Gastroesophageal sphincter (tissue), 4 donors: ENCODE measurements at regions not wholly inside any gene's neighbourhood (a gene's known extent, or its start where the extent isn't known, plus 50 kb on each side); places are given as distances from the start of the nearest gene placed in this dataset.
"Not testable (repeated sequence)": the region's sequence is repeated elsewhere in the genome, so short reads cannot be mapped to it uniquely, and the experiment has no call there.

Experiments used
- ATAC-seq: fragments of 150-250 bp; one replicate; pipeline ENCODE4 v1.9.1; 2016; ENCODE audit warnings: mild to moderate bottlenecking, moderate library complexity
- H3K27ac ChIP-seq, 4 donors: fragments of 200-600 bp; sonication (generic) in 3 of 4; 1 replicate in 3 of 4; 2 replicates in 1 of 4; pipeline ENCODE4 v1.5.1; 2016 to 2019
- H3K27me3 ChIP-seq: fragments of 200-600 bp; sonication (generic); one replicate; pipeline ENCODE4 v1.5.1; 2019
- H3K36me3 ChIP-seq, 2 donors: fragments of 200-600 bp; sonication (generic); one replicate each; pipeline ENCODE4 v1.5.1; 2019; ENCODE audit warnings: control low read depth in 1 of 2
- H3K4me1 ChIP-seq, 3 donors: fragments of 200-600 bp; sonication (generic); 1 replicate in 2 of 3; 2 replicates in 1 of 3; pipeline ENCODE4 v1.5.1; 2016 to 2019; ENCODE audit warnings: control low read depth in 2 of 3
- H3K4me3 ChIP-seq, 2 donors: fragments of 200-600 bp; sonication (generic); one replicate each; pipeline ENCODE4 v1.5.1; 2019; ENCODE audit warnings: mild to moderate bottlenecking in 1 of 2, moderate library complexity in 1 of 2
- H3K9me3 ChIP-seq, 3 donors: fragments of 200-600 bp; sonication (generic); one replicate each; pipeline ENCODE4 v1.5.1; 2017 to 2019; ENCODE audit warnings: control low read depth in 2 of 3
- EP300 ChIP-seq: sonication (generic); formaldehyde crosslinking; IDR thresholded peaks from one replicate; pipeline ENCODE4 v1.6.1; 2017; ENCODE audit warnings: antibody characterized with exemption, mild to moderate bottlenecking
- POLR2A ChIP-seq, 2 donors: fragments of 450-650 bp; IDR thresholded peaks; one replicate each; pipeline ENCODE4 v1.6.1; 2017; ENCODE audit warnings: antibody characterized with exemption in 2 of 2, mild to moderate bottlenecking in 2 of 2, moderate library complexity in 1 of 2
- POLR2AphosphoS5 ChIP-seq: sonication (generic); formaldehyde crosslinking; IDR thresholded peaks from one replicate; pipeline ENCODE4 v1.6.1; 2017; ENCODE audit warnings: antibody characterized with exemption
- WGBS, 2 donors: methylation state at CpG; one replicate each; pipeline ENCODE4 v1.1.5; 2018; ENCODE audit warnings: low coverage in 1 of 2; 5-methylcytosine and 5-hydroxymethylcytosine counted together
- small RNA-seq, 4 donors: library from RNA; depleted of rRNA; stranded (forward); fragments of <200 nt; gene quantifications; one replicate each; pipeline ENCODE3, GENCODE V24; 2016
- TF ChIP-seq, protein P1 (sequence below), 4 experiments: fragments of 200-600 bp in 2 of 4; fragments of 450-650 bp in 2 of 4; sonication (generic) in 1 of 4; IDR thresholded peaks; one replicate each; pipeline ENCODE4 v1.5.1; 2017 to 2019; ENCODE audit warnings: antibody characterized with exemption in 4 of 4, mild to moderate bottlenecking in 2 of 4, moderate library complexity in 2 of 4

GRCh38 chr9:33739398-33739797 lies 56.0 kb upstream of the PRSS3 start:
- TF ChIP-seq POLR2AphosphoS5 (no peak), EP300 (no peak), POLR2A (IDR thresholded peaks at IDR 0.05) (no peak)
- TF ChIP-seq, protein P1, sequence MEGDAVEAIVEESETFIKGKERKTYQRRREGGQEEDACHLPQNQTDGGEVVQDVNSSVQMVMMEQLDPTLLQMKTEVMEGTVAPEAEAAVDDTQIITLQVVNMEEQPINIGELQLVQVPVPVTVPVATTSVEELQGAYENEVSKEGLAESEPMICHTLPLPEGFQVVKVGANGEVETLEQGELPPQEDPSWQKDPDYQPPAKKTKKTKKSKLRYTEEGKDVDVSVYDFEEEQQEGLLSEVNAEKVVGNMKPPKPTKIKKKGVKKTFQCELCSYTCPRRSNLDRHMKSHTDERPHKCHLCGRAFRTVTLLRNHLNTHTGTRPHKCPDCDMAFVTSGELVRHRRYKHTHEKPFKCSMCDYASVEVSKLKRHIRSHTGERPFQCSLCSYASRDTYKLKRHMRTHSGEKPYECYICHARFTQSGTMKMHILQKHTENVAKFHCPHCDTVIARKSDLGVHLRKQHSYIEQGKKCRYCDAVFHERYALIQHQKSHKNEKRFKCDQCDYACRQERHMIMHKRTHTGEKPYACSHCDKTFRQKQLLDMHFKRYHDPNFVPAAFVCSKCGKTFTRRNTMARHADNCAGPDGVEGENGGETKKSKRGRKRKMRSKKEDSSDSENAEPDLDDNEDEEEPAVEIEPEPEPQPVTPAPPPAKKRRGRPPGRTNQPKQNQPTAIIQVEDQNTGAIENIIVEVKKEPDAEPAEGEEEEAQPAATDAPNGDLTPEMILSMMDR (IDR thresholded peaks at IDR 0.05): no peak
- Histone ChIP-seq H3K9me3 (peaks cover 0 to 15% (median 0%) of the 10 kb centered on the region in 3 donors), H3K4me1 (no peaks in the 10 kb centered on the region), H3K27ac (no peak overlapping the region), H3K27me3 (peaks cover 12% of the 10 kb centered on the region), H3K36me3 (no peaks in the 10 kb centered on the region), H3K4me3 (no peak overlapping the region)
- no peak for ATAC-seq

DNA sequence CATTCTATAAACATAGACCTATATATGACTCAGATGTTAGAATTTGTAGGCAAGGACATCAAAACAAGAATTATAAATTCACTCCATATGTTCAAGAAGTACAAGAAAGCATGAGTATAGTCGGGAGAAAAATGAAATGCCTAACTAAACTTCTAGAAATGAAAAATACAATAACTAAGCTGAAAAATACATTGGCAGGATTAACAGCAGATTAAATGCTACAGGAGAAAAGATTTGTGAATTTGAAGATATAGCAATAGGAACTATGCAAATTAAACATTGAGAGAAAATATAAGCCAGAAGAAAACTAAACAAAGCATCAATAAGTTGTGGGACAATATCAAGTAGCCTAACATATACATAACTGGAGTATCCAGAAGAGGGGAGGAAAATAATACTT lies 55.3 kb upstream of the PRSS3 start:
- Histone ChIP-seq H3K27me3 (peaks cover 5% of the 10 kb centered on the region), H3K9me3 (peaks cover 0 to 15% (median 0%) of the 10 kb centered on the region in 3 donors), H3K27ac (no peak overlapping the region), H3K36me3 (no peaks in the 10 kb centered on the region), H3K4me3 (no peak overlapping the region), H3K4me1 (no peaks in the 10 kb centered on the region)
- 56 to 69% methylated on average over 1 of the region's 1 CpG for WGBS, 2 donors
- TF ChIP-seq, protein P1 (IDR thresholded peaks at IDR 0.05): no peak
- TF ChIP-seq POLR2A (IDR thresholded peaks at IDR 0.05): no peak
- no peak for TF ChIP-seq POLR2AphosphoS5
- no peak for TF ChIP-seq EP300
- no peak for ATAC-seq

GRCh38 chr9:33740958-33741357 lies 54.4 kb upstream of the PRSS3 start:
- not testable (repeated sequence) for H3K4me1 ChIP-seq, ATAC-seq, H3K27ac ChIP-seq, H3K4me3 ChIP-seq, H3K36me3 ChIP-seq, H3K27me3 ChIP-seq
- peaks cover 0 to 15% (median 0%) of the 10 kb centered on the region in 3 donors for H3K9me3 ChIP-seq
- WGBS, 2 donors: 64 to 77% methylated on average over 1 of the region's 1 CpG

DNA sequence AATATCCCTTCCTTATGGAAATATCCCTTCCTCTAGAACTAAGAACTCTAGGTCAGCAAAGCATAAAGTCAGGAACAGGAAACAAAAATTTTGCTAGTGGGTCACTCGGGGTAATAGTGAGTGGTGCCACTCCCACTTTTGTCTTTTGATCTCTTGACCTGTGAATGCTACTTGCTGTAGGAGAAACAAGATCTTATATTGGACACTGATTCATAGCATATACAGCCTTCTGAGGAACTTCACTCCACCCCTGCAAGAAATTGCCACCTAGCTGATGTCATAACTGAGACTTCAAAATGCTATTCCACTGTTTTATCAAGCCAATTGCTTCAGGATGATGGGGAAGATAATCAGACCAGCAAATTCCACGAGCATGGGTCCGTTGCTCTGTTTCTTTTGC lies 53.3 kb upstream of the PRSS3 start:
- WGBS, 2 donors: 65 to 83% methylated on average over 1 to 3 of the region's 3 CpGs
- H3K27ac ChIP-seq: no peak overlapping the region
- peaks cover 0 to 15% (median 0%) of the 10 kb centered on the region in 3 donors for H3K9me3 ChIP-seq
- peaks cover 7% of the 10 kb centered on the region for H3K27me3 ChIP-seq
- H3K4me3 ChIP-seq: no peak overlapping the region
- no peaks in the 10 kb centered on the region for H3K36me3 ChIP-seq
- TF ChIP-seq, protein P1 (IDR thresholded peaks at IDR 0.05): no peak
- TF ChIP-seq POLR2AphosphoS5 (no peak), EP300 (no peak), POLR2A (IDR thresholded peaks at IDR 0.05) (no peak)
- ATAC-seq: no peak
- H3K4me1 ChIP-seq: no peaks in the 10 kb centered on the region

- no peak overlapping the region for H3K4me3 ChIP-seq
- no peak for ATAC-seq
- TF ChIP-seq, protein P1 (IDR thresholded peaks at IDR 0.05): no peak
- no peak for TF ChIP-seq POLR2A (IDR thresholded peaks at IDR 0.05)
- TF ChIP-seq POLR2AphosphoS5: no peak
- TF ChIP-seq EP300: no peak
- H3K27ac ChIP-seq: no peak overlapping the region
- H3K9me3 ChIP-seq: peaks cover 0 to 15% (median 0%) of the 10 kb centered on the region in 3 donors
- no peaks in the 10 kb centered on the region for H3K4me1 ChIP-seq
- H3K27me3 ChIP-seq: peaks cover 9% of the 10 kb centered on the region
- no peaks in the 10 kb centered on the region for H3K36me3 ChIP-seq
- 61 to 73% methylated on average over 2 of the region's 2 CpGs for WGBS, 2 donors
Measured at GRCh38 chr9:33742519-33742918, 52.8 kb upstream of the PRSS3 start.

Small RNA genes in the stretch of these regions (small RNA-seq; reads per million reads assigned to genes)
- gene TRBV22OR9-2 (0 reads per million in 4 donors), gene TRBV26OR9-2 (0 reads per million in 4 donors)
